Stimulated activated naive CD8-positive, alpha-beta T cell treated with anti-CD3 and anti-CD28 coated beads, Interleukin-15, Interleukin-2, amounts not matched to agents 100 U/mL and 50 U/mL, for 24 hours (primary cell): ENCODE measurements at regions not wholly inside any gene's neighbourhood (a gene's known extent, or its start where the extent isn't known, plus 50 kb on each side); places are given as distances from the start of the nearest gene placed in this dataset.

Source experiments
- ATAC-seq: fragments of 150-1000 bp; cut with Tn5 transposase; one replicate; pipeline ENCODE4 v1.10.0; 2021
- DNase-seq: peaks from one replicate; pipeline ENCODE4 v3.0.0; 2021

DNA sequence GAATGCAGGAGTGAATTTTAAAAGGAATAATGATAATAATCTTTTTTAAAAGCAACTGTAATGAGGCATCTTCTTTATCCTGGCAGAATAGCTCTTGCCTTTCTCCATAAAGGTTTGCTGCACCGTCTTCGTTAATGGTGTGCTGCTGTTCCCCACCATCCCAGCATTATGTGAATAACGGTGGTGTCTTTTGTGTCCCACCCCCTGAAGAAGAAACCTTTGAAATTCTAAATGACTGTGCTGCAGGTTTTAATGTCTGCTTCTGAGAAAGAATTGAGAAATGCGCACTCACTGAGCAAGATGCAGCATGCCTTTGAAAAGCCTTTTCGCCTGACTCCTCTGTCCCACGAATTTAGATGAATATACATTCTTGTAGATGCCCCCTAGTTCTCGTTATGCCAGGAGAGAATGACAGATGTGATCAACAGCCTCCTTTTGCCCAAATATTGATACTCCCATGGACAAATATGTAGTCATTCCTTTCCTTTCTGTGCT lies 246.1 kb upstream of the ZNF462 start:
- ATAC-seq (no peak), DNase-seq (no peak)

DNA sequence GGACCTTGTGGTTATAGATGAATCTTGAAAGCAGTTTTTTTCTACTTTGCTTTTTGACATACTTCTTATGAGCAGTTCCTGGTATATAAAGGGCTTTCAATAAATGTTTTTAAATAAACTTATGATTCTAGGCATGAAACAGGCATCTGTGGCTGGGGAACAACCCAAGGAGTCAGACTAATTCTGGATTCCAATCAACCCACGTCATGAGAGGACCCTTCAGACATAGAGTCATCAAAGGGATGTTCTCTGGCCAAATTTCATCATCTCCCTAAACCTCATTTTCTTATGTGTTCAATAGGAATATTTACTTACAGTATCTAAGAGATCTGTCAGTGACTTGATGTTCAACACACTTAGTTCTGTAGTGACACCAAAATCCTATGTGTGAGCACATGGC lies 243.8 kb upstream of the ZNF462 start:
- DNase-seq (no peak), ATAC-seq (no peak)

DNA sequence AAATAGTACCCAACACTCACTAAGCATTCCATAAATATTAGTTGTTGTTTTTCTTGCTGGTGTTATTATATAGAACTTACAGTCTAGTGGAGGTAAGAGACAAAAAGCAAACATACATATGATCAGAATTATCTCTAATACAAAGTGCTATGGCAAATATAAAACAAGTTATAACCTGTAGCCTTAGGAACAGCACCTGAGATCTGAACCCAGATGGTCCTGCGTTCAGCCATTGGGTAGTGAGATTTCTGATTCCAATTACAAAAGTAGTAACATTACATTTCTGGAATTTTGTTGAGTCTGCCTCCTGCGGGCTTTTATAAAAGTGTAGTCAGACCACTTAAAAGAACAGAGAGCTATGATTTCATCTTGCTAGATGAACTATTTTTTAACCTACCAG lies 242.9 kb upstream of the ZNF462 start:
- ATAC-seq: no peak
- no peak for DNase-seq

DNA sequence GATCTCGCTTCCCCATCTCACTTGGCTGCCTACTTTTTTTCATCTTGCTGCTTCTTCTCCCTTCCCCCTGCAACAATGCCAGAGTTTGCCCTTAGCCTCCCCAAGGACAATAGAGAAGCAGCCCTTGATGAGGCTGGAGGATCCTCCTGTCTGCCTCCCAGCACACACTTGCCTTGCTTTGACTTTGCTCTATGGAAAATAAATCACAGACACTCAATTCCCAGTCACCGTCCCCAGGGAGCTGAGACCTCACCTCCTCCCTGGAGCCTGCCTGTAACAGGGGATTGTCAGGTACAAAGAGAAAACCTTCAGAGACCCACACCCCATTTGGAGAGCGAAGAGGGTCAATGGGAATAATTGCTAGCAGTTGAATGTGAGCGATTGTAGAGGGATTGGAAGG lies 242.1 kb upstream of the ZNF462 start:
- ATAC-seq (no peak), DNase-seq (no peak)

DNA sequence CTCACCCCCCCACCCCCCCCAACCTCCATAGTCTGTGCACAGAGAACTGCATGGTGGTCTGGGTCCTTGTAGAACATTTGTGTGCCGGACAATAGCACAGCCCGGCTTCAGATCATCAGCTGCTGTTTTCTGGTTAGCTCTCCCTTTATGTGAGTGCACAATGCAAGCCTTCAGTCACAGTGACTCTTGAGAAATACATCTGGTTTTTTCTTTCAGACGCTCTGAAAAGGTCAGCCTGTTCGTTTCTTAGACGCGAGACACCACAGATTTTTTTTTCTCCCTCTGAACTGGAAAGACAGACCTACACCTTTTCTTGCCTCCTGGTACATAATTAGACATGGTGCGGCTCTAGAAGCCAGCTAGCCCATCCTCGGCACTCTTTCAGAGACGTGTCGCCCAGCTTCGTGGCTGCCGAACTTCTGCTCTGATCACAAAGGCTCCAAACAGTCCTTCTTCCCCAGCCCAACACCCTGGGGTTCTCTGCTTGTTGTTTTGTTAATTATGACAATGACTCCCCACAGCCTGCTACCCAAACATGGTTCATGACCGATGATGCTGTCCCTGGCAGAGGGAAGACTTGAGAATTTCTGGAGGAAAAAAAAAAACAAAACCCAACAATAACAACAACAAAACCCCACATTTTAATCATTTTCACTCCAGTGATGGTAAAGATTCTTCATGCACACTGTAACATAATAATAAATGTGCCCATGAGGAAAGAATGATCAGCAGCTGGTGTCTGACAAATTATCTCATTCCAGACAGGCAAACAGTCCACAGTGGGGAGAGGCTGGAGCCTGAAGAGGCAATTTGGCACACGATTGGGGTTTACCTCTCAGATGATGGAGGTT lies 241.4 kb upstream of the ZNF462 start:
- DNase-seq (no peak), ATAC-seq (no peak)

DNA sequence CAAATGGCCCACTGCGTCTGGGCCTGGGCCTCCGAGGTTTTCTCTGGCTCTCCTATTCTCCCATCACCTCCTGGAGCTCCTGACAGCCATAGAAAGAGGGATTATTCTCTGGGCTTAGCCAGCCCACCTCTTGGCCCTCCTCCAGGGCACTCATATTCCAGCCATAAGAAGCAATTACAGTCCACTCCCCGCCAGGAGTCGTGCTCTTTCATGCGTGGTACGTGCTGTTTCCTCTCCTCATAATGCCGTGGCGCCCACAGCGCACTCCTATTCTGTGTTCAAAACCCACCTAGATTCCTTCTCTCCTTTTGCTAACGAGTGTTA lies 240.8 kb upstream of the ZNF462 start:
- ATAC-seq (no peak), DNase-seq (no peak)

DNA sequence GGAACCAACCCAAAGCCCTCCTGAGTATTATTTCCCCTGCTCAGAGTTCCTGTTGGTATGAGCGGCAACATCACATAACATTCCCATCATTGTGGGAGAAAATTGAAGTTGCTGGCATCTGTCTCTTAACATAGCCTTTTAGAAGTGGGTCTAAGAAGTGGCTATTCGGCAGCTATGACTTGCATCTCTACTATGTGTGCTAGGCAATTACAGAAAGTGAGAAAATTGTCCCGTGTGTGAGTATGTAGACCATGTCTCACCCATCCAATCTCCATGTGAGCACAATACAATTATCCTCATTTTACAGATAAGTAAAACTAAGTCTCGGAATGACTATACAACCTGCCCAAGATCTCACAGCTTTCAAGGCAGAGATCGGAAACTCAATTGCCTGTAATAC lies 239.4 kb upstream of the ZNF462 start:
- ATAC-seq: no peak
- no peak for DNase-seq

DNA sequence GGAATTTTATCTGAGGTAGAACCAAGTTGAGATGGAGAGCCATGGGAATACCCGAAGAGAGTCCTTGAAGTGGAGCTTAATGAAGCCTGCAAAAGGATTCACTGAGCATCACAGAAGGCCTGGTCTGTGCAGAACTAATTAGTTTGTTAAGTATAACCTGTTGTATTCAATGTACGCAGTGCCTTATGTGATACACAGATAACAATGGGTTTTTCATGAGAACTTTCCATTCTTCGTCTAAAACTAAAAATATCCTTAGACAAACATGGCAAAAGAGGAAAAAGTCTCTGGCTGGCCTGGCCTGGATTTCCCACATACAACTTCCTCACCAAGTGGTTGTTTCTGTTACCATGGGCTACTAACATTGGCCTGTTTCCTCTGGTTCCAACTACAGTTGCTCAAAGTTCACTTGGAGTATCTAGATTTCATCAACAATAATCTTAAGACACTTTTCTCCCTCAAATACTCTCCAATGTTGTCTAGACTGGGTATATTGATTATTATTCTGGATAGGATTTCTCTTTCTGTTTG lies 237.6 kb upstream of the ZNF462 start:
- DNase-seq (no peak), ATAC-seq (no peak)

DNA sequence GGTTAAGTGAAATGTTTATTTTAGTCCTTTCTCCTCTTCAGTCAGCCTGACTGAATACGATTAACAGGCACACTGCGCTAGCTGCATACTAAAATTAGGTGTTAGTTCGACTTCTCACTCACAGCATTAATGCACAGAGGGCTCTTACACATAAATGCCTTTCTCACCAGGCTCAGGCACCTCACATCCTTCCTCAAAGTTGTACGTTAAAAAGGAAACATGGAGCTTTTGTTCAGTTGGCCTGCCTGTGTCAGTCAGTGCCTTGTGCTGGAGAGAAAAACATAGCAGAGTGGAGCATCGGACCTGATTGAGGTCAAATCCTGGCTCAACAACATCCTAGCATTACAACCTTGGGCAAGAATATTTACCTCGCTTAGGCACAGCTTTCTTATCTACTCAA lies 236.0 kb upstream of the ZNF462 start:
- no peak for ATAC-seq
- no peak for DNase-seq

DNA sequence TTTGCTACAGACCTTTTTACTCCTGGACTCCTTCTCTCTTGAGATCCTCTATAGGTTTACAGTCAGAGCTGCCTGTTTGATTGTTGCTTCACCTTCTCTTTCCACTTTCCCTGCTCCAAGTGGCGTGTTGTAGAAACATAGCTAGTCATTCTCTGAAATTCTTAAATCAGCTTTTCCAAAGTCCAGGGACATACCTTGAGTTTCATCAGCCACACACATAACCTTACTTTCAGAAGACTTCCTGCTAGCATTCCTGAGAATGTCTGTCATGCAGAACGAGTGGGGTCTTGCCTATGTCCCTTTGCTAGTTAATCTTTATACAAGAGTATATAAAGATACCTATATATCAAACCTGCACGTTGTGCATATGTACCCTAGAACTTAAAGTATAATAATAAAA lies 230.3 kb upstream of the ZNF462 start:
- DNase-seq (no peak), ATAC-seq (no peak)

DNA sequence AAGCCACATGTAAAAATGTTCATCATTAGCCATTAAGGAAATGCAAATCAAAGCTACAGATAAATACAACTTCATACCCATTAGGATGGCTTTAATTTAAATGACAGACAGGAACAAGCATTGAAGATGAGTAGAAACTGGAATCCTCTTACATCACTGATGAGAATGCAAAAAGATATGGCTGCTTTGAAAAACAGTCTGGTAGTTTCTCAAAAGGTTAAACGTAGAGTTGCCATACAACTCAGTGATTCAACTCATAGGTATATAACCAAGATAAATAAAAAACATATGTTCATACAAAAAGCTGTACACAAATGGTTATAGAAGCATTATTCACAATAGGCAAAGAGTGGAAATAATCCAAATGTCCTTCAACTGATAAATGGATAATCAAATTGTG lies 228.8 kb upstream of the ZNF462 start:
- DNase-seq (no peak), ATAC-seq (no peak)

DNA sequence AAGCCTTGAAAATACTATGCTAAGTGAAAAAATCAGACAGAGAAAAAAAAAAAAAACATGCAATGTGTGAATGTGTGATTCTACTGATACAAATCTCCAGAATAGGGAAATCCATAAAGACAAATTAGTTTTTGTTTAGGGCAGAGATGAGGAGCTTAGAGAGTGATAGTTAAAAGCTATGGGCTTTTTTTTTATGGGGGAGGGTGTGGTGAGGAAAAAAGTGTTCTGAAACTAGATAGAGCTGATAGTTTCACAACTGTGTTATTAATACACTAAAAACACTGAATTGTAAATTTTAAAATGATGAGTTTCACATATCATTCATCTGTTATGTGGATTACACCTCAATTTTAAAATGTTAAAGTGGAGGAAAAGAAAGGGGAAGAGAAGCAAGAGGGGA lies 228.3 kb upstream of the ZNF462 start:
- ATAC-seq (no peak), DNase-seq (no peak)

DNA sequence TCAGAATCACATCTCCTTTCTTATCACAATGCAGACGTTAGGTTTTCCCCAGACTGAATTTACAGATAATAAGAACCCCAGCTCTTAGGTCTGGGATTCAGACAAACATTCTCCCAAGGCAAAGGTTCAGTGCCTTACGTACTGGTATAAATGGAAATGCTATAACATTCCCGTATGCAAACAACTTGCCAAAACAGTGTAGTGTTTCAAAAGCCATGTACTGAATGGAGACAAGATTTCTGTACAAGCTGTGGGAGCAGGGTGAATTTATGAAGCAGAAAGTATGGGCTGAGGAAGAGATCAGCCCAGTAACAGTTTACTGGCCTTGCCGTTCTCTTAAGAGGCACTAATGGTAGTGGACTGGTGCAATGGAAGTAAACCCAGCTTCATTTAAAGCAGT lies 225.5 kb upstream of the ZNF462 start:
- ATAC-seq: no peak

DNA sequence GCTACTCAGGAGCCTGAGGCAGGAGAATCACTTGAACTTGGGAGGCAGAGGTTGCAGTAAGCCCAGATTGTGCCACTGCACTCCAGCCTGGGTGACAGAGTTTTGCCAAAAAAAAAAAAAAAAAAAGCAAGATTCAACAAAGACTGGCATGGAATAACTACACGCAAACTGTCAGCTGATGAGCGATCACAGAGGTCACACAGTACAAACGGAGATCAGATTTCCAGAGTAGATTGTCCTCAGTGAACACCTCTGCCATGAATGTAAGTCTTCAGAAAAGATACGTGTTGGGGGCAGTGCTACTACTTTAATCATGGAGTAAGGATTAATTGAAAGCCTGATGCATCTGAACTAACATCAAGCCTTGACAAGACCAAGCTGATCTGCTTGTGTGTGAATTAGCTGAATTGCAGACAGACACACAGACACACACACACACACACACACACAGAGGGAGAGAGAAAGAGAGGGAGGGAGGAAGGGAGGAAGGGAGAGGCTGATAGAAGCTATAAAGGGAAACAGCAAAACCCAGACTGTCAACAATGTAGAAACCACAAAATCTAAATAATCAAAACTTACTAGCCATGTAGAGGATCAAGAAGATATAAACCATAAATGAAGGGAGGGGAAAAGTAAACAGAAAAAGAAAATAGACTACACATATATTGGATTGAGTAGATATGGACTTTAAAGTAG lies 222.9 kb upstream of the ZNF462 start:
- ATAC-seq (no peak), DNase-seq (no peak)

More for the DNA sequence above, 225.5 kb upstream of the ZNF462 start:
- no peak for DNase-seq

DNA sequence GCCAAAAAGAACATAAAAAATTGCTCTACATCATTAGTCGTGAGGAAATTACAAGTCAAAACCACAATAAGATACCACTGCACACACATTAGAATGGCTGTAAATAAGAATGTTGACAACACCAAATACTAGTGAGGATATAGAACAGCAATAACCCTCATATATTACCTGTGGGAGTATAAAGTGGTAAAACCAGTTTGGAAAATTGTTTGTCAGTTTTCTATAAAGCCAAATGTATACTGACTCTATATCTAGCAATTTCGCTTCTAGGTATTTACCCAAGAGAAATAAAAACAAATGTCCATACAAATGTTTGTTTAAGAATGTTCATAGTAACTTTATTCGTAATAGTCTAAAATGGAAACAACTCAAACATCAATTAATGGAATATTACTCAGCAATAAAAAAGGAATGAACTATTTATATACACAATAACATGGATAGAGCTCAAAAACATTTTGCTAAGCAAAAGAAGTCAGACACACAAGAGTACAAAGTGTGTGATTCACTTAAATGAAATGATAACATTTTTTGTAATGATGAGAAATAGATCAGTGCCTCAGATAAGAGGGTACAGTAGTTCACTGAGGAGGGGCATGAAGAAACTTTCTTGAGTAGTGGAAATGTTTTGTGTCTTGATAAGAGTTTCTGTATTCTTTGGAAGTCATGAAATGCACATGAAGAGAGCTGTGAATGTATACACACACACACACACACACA lies 219.6 kb upstream of the ZNF462 start:
- DNase-seq: no peak
- ATAC-seq: no peak

DNA sequence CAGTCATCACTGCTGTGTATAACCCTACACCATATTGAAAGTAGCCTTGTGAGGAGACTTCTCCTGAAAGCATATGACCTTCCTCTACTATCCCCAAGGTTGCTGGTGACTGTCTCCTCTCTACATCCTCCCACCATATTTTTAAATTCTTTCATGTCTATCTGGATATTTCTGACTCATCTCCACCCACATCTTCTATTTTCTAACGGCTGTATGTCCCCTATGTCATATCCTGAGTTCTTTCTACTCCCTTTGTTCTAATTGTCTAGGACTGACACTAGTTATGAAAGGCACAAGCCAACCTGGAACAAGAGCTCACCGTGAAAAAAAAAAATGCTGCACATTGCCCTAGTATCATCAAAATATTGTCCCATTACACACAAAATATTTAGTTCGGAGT lies 218.3 kb upstream of the ZNF462 start:
- no peak for ATAC-seq
- DNase-seq: no peak

DNA sequence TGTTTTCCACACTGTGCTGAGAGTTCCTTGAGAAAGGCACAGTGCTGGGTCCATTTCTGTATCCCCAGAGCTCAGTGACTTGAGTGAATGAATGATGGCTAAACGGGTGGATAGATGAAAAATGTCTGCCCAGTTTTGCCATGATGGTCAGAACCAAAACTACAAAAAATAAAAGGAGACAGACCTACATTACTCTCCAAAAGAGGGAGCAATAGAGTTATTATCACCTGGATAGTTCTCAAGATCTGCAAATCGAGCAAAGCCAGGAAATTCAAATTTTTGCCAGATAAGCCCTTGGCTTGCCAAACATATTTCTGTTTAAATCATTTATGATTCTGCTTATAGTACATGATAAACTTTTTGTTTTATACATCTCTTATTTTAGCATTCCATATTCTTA lies 214.2 kb upstream of the ZNF462 start:
- ATAC-seq (no peak), DNase-seq (no peak)

DNA sequence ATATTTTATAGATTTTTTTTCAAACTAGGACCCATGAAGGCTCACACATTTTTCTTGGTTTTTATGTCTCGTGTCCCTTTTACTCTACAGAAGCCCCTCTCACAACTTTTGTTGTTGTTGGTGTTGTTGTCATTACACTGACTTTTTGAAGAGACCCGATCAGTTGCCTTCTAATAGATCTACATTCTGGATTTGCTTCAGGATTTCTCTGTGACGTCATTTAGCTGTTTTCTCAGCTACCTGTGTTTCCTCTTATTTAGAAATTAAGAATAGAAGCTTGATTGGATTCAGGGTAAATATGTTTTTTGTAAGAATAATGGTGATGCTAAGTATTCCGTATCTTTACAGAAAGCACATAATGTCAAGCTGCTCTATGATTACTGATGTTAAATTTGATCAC lies 213.3 kb upstream of the ZNF462 start:
- DNase-seq: no peak
- ATAC-seq: no peak

DNA sequence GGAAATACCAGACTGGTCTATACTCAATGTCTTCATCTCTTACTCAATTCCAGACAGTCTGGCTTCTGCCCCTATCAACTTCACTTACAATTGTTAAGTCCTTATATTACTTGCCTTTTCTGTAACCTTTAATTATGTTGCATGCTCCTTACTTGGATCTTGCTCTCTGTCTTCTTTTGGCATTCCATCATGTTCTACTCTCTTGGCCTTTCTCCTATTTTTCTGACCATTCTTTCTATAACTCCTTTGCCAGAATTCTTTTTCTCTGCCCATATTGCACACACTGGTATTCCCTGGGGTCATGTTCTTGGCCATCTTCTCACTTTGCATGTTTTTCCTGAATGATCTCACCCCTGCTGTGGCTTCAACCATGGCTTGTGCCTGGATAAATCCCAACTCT lies 209.8 kb upstream of the ZNF462 start:
- ATAC-seq (no peak), DNase-seq (no peak)

DNA sequence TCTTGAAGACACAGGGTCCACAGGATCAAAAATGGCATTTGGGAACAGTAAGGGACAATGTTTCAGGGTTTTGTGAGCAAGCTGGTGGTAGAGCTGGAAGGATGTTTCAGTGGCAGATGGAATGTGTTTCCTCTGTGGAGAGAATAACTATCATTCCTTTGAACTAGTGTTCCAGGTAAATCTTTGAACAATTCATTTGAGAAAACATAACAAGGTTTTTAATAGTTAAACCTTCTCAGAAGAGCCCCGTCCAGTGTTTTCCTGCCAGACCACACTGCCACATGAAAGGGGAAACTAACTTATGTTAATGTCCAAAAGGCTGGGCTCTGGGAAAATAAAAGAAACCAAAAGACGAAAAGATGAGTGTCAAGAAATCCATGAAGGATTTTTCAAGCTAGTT lies 207.0 kb upstream of the ZNF462 start:
- ATAC-seq: no peak
- no peak for DNase-seq

DNA sequence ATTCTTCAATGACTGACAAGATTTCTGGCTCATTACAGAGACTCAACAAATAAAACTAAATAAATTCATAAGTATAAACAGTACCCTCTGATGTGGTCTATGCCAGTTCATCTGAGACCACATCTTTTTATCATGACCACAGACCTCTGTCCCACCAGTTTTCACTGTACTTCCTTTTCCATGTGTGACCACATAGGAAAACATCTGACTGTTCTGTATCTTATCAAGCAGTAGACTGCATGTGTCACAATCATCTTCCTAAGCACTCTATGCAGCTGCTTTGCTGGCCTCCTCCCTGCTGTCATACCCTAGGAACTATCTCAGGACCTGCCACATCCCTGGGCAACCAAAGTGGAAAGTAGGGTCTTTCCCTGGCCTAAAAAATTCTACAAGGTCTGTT lies 205.0 kb upstream of the ZNF462 start:
- DNase-seq (no peak), ATAC-seq (no peak)

DNA sequence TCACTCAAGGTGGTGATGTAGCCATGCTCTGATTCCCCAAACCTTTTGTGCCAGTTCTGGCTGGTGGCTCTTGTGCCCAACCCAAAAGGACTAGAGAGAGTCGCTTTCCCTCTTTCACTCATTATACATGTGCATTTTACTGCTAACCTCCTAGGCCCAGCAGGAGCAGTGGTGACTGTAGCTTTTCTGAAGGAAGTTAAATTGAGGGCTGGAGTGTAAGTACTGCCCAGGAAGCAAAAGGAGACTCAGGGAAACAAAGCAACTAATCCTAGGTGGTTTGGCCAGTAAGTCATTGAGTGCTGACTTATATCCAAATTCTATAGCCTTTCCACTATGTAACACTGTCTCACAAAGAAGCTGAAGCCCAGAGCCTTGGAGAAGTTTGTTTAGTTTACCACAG lies 194.4 kb upstream of the ZNF462 start:
- DNase-seq (no peak), ATAC-seq (no peak)

DNA sequence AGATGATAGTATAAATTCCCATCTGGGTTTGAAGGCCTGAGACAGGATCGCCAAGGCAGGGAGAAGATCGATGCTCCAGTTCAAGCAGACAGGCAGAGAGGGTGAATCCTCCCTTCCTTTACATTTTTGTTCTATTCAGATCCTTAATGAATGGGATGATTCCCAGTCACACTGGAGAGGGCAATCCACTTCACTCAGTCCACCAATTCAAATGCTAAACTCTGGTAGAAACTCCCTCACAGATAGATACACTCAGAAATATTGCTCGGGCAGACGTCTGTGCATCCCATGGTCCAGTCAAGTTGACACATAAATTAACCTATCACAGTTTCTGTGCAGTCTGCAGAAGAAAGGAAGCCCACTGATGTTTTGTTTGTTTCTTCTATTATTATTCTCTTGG lies 193.1 kb upstream of the ZNF462 start:
- DNase-seq (no peak), ATAC-seq (no peak)
